H9 (cell line): ENCODE measurements at regions not wholly inside any gene's neighbourhood (a gene's known extent, or its start where the extent isn't known, plus 50 kb on each side); places are given as distances from the start of the nearest gene placed in this dataset.

Source experiments
- DNase-seq: peaks from one replicate; pipeline ENCODE4 v3.0.0-alpha.2; 2017
- H2AFZ ChIP-seq: one replicate; pipeline ENCODE4 v1.6.1; 2013; ENCODE audit warnings: mild to moderate bottlenecking, low read length, control low read depth, moderate library complexity
- H2AK5ac ChIP-seq: 2 replicates; pipeline ENCODE4 v1.6.1; 2013; ENCODE audit warnings: low read length, control low read depth, mixed read lengths; ENCODE audit not compliant: insufficient read length
- H2BK120ac ChIP-seq: one replicate; pipeline ENCODE4 v1.6.1; 2013; ENCODE audit warnings: low read depth, mild to moderate bottlenecking, low read length, control low read depth, inconsistent platforms; ENCODE audit not compliant: poor library complexity, severe bottlenecking
- H2BK12ac ChIP-seq: 2 replicates; pipeline ENCODE4 v1.6.1; 2013; ENCODE audit warnings: low read length, control low read depth, mixed read lengths, low read depth; ENCODE audit not compliant: insufficient read length
- H2BK15ac ChIP-seq: 2 replicates; pipeline ENCODE4 v1.6.1; 2013; ENCODE audit warnings: low read depth, low read length, control low read depth
- H2BK20ac ChIP-seq: one replicate; pipeline ENCODE4 v1.6.1; 2013; ENCODE audit warnings: low read depth, mild to moderate bottlenecking, low read length, control low read depth, inconsistent platforms; ENCODE audit not compliant: poor library complexity, severe bottlenecking
- H2BK5ac ChIP-seq: 2 replicates; pipeline ENCODE4 v1.6.1; 2013; ENCODE audit warnings: low read length, control low read depth, mixed read lengths; ENCODE audit not compliant: insufficient read length
- H3K14ac ChIP-seq: 2 replicates; pipeline ENCODE4 v1.6.1; 2013; ENCODE audit warnings: low read length, control low read depth; ENCODE audit not compliant: insufficient read depth
- H3K18ac ChIP-seq: 2 replicates; pipeline ENCODE4 v1.6.1; 2013; ENCODE audit warnings: low read depth, mild to moderate bottlenecking, mixed read lengths, low read length, control low read depth; ENCODE audit not compliant: insufficient read length
- H3K23ac ChIP-seq: 2 replicates; pipeline ENCODE4 v1.6.1; 2013; ENCODE audit warnings: low read length, control low read depth, mixed read lengths, low read depth; ENCODE audit not compliant: insufficient read length
- H3K23me2 ChIP-seq: 2 replicates; pipeline ENCODE4 v1.6.1; 2013; ENCODE audit warnings: low read depth, mild to moderate bottlenecking, mixed read lengths, low read length, control low read depth; ENCODE audit not compliant: insufficient read length, poor library complexity, severe bottlenecking
- H3K27ac ChIP-seq: 2 replicates; pipeline ENCODE4 v1.5.1; 2013; ENCODE audit warnings: low read length, control low read depth, mixed read lengths, low read depth; ENCODE audit not compliant: insufficient read length
- H3K27me3 ChIP-seq: 2 replicates; pipeline ENCODE4 v1.6.1; 2013; ENCODE audit warnings: low read length, control low read depth, inconsistent platforms; ENCODE audit not compliant: insufficient read depth
- H3K4ac ChIP-seq: 2 replicates; pipeline ENCODE4 v1.6.1; 2013; ENCODE audit warnings: low read depth, mild to moderate bottlenecking, control low read depth, inconsistent platforms, low read length, moderate library complexity
- H3K4me1 ChIP-seq: 2 replicates; pipeline ENCODE4 v1.6.1; 2013; ENCODE audit warnings: low read length, control low read depth, inconsistent platforms; ENCODE audit not compliant: insufficient read depth
- H3K4me2 ChIP-seq: 2 replicates; pipeline ENCODE4 v1.6.1; 2013; ENCODE audit warnings: low read length, control low read depth, mixed read lengths; ENCODE audit not compliant: insufficient read length, insufficient read depth
- H3K56ac ChIP-seq: 2 replicates; pipeline ENCODE4 v1.6.1; 2013; ENCODE audit warnings: low read depth, mild to moderate bottlenecking, mixed read lengths, low read length, control low read depth; ENCODE audit not compliant: insufficient read length
- H3K79me1 ChIP-seq: 2 replicates; pipeline ENCODE4 v1.6.1; 2013; ENCODE audit warnings: low read depth, mild to moderate bottlenecking, moderate library complexity, low read length, control low read depth, inconsistent platforms; ENCODE audit not compliant: insufficient read depth, poor library complexity, severe bottlenecking
- H3K79me2 ChIP-seq: 2 replicates; pipeline ENCODE4 v1.6.1; 2013; ENCODE audit warnings: low read length, control low read depth, inconsistent platforms; ENCODE audit not compliant: insufficient read depth
- H3K9ac ChIP-seq: 2 replicates; pipeline ENCODE4 v1.6.1; 2013; ENCODE audit warnings: low read length, control low read depth, mixed read lengths; ENCODE audit not compliant: insufficient read length; ENCODE audit errors: extremely low read depth
- H3K9me3 ChIP-seq: one replicate; pipeline ENCODE4 v1.6.1; 2013; ENCODE audit warnings: low read depth, low read length, inconsistent platforms; ENCODE audit not compliant: control insufficient read depth
- H3T11ph ChIP-seq: one replicate; pipeline ENCODE4 v1.6.1; 2013; ENCODE audit warnings: mild to moderate bottlenecking, low read length, control low read depth, inconsistent platforms
- H4K20me1 ChIP-seq: one replicate; pipeline ENCODE4 v1.6.1; 2013; ENCODE audit not compliant: control insufficient read depth, insufficient read length, insufficient read depth
- H4K5ac ChIP-seq: 2 replicates; pipeline ENCODE4 v1.6.1; 2013; ENCODE audit warnings: low read depth, mild to moderate bottlenecking, mixed read lengths, low read length, control low read depth; ENCODE audit not compliant: insufficient read length
- H4K8ac ChIP-seq: replicated peaks from 2 replicates; pipeline ENCODE4 v1.6.1; 2013; ENCODE audit warnings: low read length, control low read depth, mixed read lengths, low read depth; ENCODE audit not compliant: insufficient read length
- H4K91ac ChIP-seq: 2 replicates; pipeline ENCODE4 v1.6.1; 2013; ENCODE audit warnings: low read depth, mild to moderate bottlenecking, moderate library complexity, mixed read lengths, low read length, control low read depth; ENCODE audit not compliant: insufficient read length
- H3K27ac Mint-ChIP-seq, 3 experiments: 2 replicates in 2 of 3; 3 replicates in 1 of 3; pipeline ENCODE4 v1.8.0; 2020 to 2021; ENCODE audit warnings: mixed read lengths in 3 of 3, mild to moderate bottlenecking in 1 of 3, moderate library complexity in 1 of 3
- H3K27me3 Mint-ChIP-seq: 2 replicates; pipeline ENCODE4 v1.8.0; 2021; ENCODE audit warnings: low read depth, mild to moderate bottlenecking, moderate library complexity, mixed read lengths
- H3K36me3 Mint-ChIP-seq, 3 experiments: 2 replicates in 2 of 3; 3 replicates in 1 of 3; pipeline ENCODE4 v1.8.0; 2020 to 2021; ENCODE audit warnings: low read depth in 3 of 3, mixed read lengths in 3 of 3; ENCODE audit not compliant: insufficient read depth in 1 of 3
- H3K4me1 Mint-ChIP-seq, 2 experiments: 2 replicates each; pipeline ENCODE4 v1.8.0; 2020; ENCODE audit warnings: mixed read lengths in 2 of 2
- H3K4me3 Mint-ChIP-seq, 2 experiments: 2 replicates in 1 of 2; 3 replicates in 1 of 2; pipeline ENCODE4 v1.8.0; 2020 to 2021; ENCODE audit warnings: mild to moderate bottlenecking in 2 of 2, mixed read lengths in 2 of 2, moderate library complexity in 1 of 2
- H3K9me3 Mint-ChIP-seq, 2 experiments: 2 replicates in 1 of 2; 3 replicates in 1 of 2; pipeline ENCODE4 v1.8.0; 2020; ENCODE audit warnings: mild to moderate bottlenecking in 2 of 2, mixed read lengths in 2 of 2, moderate library complexity in 1 of 2
- CTCF ChIP-seq: fragments of 200-600 bp; sonication (generic); conservative IDR thresholded peaks from 3 replicates; pipeline ENCODE4 v1.8.0; 2021; ENCODE audit warnings: antibody characterized with exemption, mild to moderate bottlenecking
- WGBS: extraction: QIAGEN DNeasy Blood & Tissue Kit; methylation state at CpG from one replicate; pipeline ENCODE4 v1.1.7; 2013; ENCODE audit warnings: missing lambda C conversion rate, low lambda C conversion rate, mixed read lengths; ENCODE audit not compliant: insufficient read length; ENCODE audit errors: extremely low coverage; 5-methylcytosine and 5-hydroxymethylcytosine counted together

GRCh38 chr9:26779062-26779461 is 113.5 kb downstream of the CAAP1 start:
- Histone ChIP-seq H3K4ac (no peak overlapping the region), H3K23ac (no peak overlapping the region), H4K91ac (no peak overlapping the region), H3K4me2 (no peak overlapping the region), H3K9me3 (no peaks in the 10 kb centered on the region), H3K18ac (no peak overlapping the region), H3K56ac (no peak overlapping the region), H3K4me1 (peaks cover 2% of the 10 kb centered on the region; the same call in 1 of the 2 replicates), H2BK5ac (no peak overlapping the region), H2BK20ac (no peak overlapping the region), H4K8ac (no peak overlapping the region), H3K27me3 (no peaks in the 10 kb centered on the region), H2BK15ac (no peak overlapping the region), H4K20me1 (no peaks in the 10 kb centered on the region), H3K79me1 (no peaks in the 10 kb centered on the region), H2BK12ac (no peak overlapping the region), H4K5ac (no peak overlapping the region), H3K9ac (no peak overlapping the region), H2AK5ac (no peak overlapping the region), H3T11ph (no peak overlapping the region), H3K23me2 (no peaks in the 10 kb centered on the region), H2BK120ac (no peak overlapping the region), H2AFZ (no peak overlapping the region), H3K79me2 (no peaks in the 10 kb centered on the region), H3K14ac (no peak overlapping the region), H3K27ac (no peak overlapping the region)
- DNase-seq, result no peak
- Mint-ChIP-seq H3K4me3 (no peak overlapping the region), H3K27ac (no peak overlapping the region), H3K4me1 (peaks cover 0 to 3% of the 10 kb centered on the region in 2 experiments; a peak in 1 of 4 replicates), H3K36me3 (no peaks in the 10 kb centered on the region), H3K27me3 (no peaks in the 10 kb centered on the region), H3K9me3 (peaks cover 0 to 3% of the 10 kb centered on the region in 2 experiments; a peak in 2 of 5 replicates)
- no peak for TF ChIP-seq CTCF
- no CpG with 5 or more reads among the region's 3 CpGs for WGBS
